SK-N-MC (cell line): ENCODE measurements at regions not wholly inside any gene's neighbourhood (a gene's known extent, or its start where the extent isn't known, plus 50 kb on each side); places are given as distances from the start of the nearest gene placed in this dataset.

Source experiments
- EZH2 ChIP-seq: fragments of 200-600 bp; sonication (generic); IDR thresholded peaks from one replicate; pipeline ENCODE4 v1.6.1; 2017; ENCODE audit warnings: antibody characterized with exemption
- FOXP2 ChIP-seq: optimal IDR thresholded peaks from 2 replicates; pipeline ENCODE3; 2011; ENCODE audit warnings: mild to moderate bottlenecking, moderate library complexity; ENCODE audit not compliant: insufficient read depth; ENCODE audit errors: extremely low read length, control extremely low read depth
- POLR2AphosphoS5 ChIP-seq: IDR thresholded peaks from 2 replicates; pipeline ENCODE4 v1.6.1; 2012; ENCODE audit warnings: mild to moderate bottlenecking, low read depth, low read length, borderline replicate concordance

DNA sequence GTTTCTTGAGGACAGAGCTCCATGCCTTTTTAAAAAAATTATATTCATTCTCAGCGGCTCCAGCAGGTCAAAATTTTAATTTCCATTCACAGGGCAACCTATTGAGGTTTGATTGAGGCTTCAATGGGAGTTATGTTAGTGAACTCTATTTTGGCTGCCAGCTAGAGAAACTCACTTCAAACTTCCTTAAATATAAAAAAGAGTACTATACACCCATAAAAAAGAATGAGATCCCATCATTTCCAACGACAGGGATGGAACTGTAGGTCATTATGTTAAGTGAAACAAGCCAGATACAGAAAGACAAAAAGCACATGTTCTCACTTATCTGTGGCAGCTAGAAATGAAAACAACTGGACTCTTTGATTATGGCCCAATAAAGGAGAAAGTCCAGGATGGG lies 176.8 kb upstream of the IL12B start:
- TF ChIP-seq POLR2AphosphoS5: no peak
- no peak for TF ChIP-seq EZH2
- no peak for TF ChIP-seq FOXP2
